Panc1 (cell line): ENCODE measurements at regions not wholly inside any gene's neighbourhood (a gene's known extent, or its start where the extent isn't known, plus 50 kb on each side); places are given as distances from the start of the nearest gene placed in this dataset.
"Not testable (repeated sequence)": the region's sequence is repeated elsewhere in the genome, so short reads cannot be mapped to it uniquely, and the experiment has no call there.

Source experiments
- TCF7L2 ChIP-seq: IDR thresholded peaks from 2 replicates; pipeline ENCODE4 v1.6.1; 2011; ENCODE audit warnings: mild to moderate bottlenecking, low read depth, low read length, inconsistent platforms
- TF ChIP-seq, protein P1 (sequence below): fragments of 450-650 bp; IDR thresholded peaks from 2 replicates; pipeline ENCODE4 v1.5.1; 2017; ENCODE audit warnings: mild to moderate bottlenecking

DNA sequence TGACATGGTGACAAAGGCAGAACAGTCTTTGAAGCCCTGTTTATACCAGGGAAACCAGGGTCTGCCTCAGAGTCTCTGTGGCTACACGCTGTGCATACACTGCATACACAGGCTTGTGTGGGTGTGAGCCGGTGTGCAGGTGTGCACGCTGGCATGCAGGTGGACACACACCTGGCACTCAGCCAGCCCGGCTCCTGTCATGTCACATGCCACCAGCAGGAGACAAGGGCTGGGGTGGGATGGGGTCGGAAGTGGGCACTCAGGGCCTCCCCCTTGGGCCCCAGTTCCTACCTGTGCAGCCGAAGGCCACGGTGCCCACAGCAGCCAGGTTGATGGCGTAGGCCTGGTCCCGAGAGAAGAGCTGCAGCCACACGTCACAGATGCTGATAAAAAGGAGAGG is 192.2 kb downstream of the ZNF479 start:
- TF ChIP-seq TCF7L2: not testable (repeated sequence)
- TF ChIP-seq, protein P1, sequence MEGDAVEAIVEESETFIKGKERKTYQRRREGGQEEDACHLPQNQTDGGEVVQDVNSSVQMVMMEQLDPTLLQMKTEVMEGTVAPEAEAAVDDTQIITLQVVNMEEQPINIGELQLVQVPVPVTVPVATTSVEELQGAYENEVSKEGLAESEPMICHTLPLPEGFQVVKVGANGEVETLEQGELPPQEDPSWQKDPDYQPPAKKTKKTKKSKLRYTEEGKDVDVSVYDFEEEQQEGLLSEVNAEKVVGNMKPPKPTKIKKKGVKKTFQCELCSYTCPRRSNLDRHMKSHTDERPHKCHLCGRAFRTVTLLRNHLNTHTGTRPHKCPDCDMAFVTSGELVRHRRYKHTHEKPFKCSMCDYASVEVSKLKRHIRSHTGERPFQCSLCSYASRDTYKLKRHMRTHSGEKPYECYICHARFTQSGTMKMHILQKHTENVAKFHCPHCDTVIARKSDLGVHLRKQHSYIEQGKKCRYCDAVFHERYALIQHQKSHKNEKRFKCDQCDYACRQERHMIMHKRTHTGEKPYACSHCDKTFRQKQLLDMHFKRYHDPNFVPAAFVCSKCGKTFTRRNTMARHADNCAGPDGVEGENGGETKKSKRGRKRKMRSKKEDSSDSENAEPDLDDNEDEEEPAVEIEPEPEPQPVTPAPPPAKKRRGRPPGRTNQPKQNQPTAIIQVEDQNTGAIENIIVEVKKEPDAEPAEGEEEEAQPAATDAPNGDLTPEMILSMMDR: not testable (repeated sequence)
